IMR-90 (cell line): ENCODE measurements at regions not wholly inside any gene's neighbourhood (a gene's known extent, or its start where the extent isn't known, plus 50 kb on each side); places are given as distances from the start of the nearest gene placed in this dataset.

Experiments
- CEBPB ChIP-seq: IDR thresholded peaks from 2 replicates; pipeline ENCODE4 v1.6.1; 2012; ENCODE audit warnings: low read depth, low read length, improper control_type of control experiment
- CTCF ChIP-seq: conservative IDR thresholded peaks from 2 replicates; pipeline ENCODE4 v1.5.1; 2012; ENCODE audit warnings: mild to moderate bottlenecking, low read depth, low read length, improper control_type of control experiment
- POLR2A ChIP-seq: IDR thresholded peaks from 2 replicates; pipeline ENCODE4 v1.6.1; 2012; ENCODE audit warnings: mild to moderate bottlenecking, low read depth, low read length
- SMC3 ChIP-seq: fragments of 150-350 bp; IDR thresholded peaks from 2 replicates; pipeline ENCODE4 v1.6.1; 2016; ENCODE audit warnings: low read depth, mild to moderate bottlenecking, antibody characterized with exemption, low read length, moderate library complexity

DNA sequence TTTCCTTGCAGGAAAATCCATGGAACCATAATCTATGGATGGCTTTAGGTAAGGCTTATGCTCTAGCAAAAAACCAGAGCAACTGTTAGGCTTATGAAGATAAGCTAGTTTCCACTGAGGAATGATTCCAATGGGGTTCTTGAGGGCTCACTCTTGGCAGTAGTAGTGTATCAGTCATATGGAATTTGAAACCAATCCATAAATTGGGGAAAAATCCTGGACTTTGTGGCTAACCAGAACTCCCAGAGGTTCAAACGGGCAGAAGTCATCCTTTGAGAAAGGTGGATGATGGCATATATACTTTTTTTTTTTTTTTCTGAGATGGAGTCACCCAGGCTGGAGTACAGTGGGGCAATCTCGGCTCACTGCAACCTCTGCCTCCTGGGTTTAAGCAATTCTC lies 54.2 kb upstream of the ATF3 start:
- TF ChIP-seq CEBPB, result no peak
- TF ChIP-seq POLR2A, result no peak
- no peak for TF ChIP-seq CTCF
- no peak for TF ChIP-seq SMC3
